Activated CD4-positive, alpha-beta T cell treated with anti-CD3 and anti-CD28 coated beads, Interleukin-2, amount 50 U/mL, for 16 hours (primary cell): ENCODE measurements at regions not wholly inside any gene's neighbourhood (a gene's known extent, or its start where the extent isn't known, plus 50 kb on each side); places are given as distances from the start of the nearest gene placed in this dataset.
A peak's percentile ranks its signal among the peaks of the same experiment; 100 is the strongest.

ENCODE experiments used
- DNase-seq: peaks from one replicate; pipeline ENCODE4 v3.0.0-alpha.2; 2020

GRCh38 chr18:14188751-14189406, 56.6 kb upstream of the ZNF519 start:
- DNase-seq, result peak; percentile 19
